Amniotic stem cell (primary cell): ENCODE measurements at regions not wholly inside any gene's neighbourhood (a gene's known extent, or its start where the extent isn't known, plus 50 kb on each side); places are given as distances from the start of the nearest gene placed in this dataset.

Source experiments
- DNase-seq: peaks from one replicate; lab custom pipeline; 2025; lab: John Stamatoyannopoulos, UW

- no peak for DNase-seq
Observed at GRCh38 chr16:85458968-85459367, 154.2 kb upstream of the GSE1 start.

GRCh38 chr16:85459529-85460251, 153.4 kb upstream of the GSE1 start:
- no peak for DNase-seq

GRCh38 chr16:85460252-85461021, 152.7 kb upstream of the GSE1 start:
- DNase-seq, result no peak

GRCh38 chr16:85461022-85461813, 151.9 kb upstream of the GSE1 start:
- DNase-seq, result no peak

GRCh38 chr16:85461814-85462713, 151.1 kb upstream of the GSE1 start:
- DNase-seq, result no peak

- DNase-seq, result no peak
Observed at GRCh38 chr16:85462714-85463611, 150.2 kb upstream of the GSE1 start.

GRCh38 chr16:85463672-85464382, 149.3 kb upstream of the GSE1 start:
- DNase-seq, result no peak

- no peak for DNase-seq
Observed at GRCh38 chr16:85464383-85465305, 148.5 kb upstream of the GSE1 start.

GRCh38 chr16:85465328-85466303, 147.5 kb upstream of the GSE1 start:
- DNase-seq, result no peak

GRCh38 chr16:85466304-85466700, 146.8 kb upstream of the GSE1 start:
- no peak for DNase-seq

GRCh38 chr16:85466989-85467388, 146.1 kb upstream of the GSE1 start:
- no peak for DNase-seq

GRCh38 chr16:85469929-85470590, 143.1 kb upstream of the GSE1 start:
- DNase-seq, result no peak

- DNase-seq, result no peak
Observed at GRCh38 chr16:85470873-85471272, 142.2 kb upstream of the GSE1 start.

GRCh38 chr16:85471469-85472431, 141.4 kb upstream of the GSE1 start:
- no peak for DNase-seq

- no peak for DNase-seq
Observed at GRCh38 chr16:85472514-85472913, 140.6 kb upstream of the GSE1 start.

- no peak for DNase-seq
Observed at GRCh38 chr16:85473323-85473722, 139.8 kb upstream of the GSE1 start.
